Nephron progenitor cell (in vitro differentiated cells): ENCODE measurements at regions not wholly inside any gene's neighbourhood (a gene's known extent, or its start where the extent isn't known, plus 50 kb on each side); places are given as distances from the start of the nearest gene placed in this dataset.
"Not testable (repeated sequence)": the region's sequence is repeated elsewhere in the genome, so short reads cannot be mapped to it uniquely, and the experiment has no call there.

Experiments used
- DNase-seq: peaks from one replicate; pipeline ENCODE4 v3.0.0; 2021
- H3K27ac Mint-ChIP-seq: 2 replicates; pipeline ENCODE4 v1.8.0; 2021; ENCODE audit warnings: mild to moderate bottlenecking, moderate library complexity, mixed read lengths
- H3K27me3 Mint-ChIP-seq: 2 replicates; pipeline ENCODE4 v1.8.0; 2021; ENCODE audit warnings: mild to moderate bottlenecking, low read depth, mixed read lengths; ENCODE audit not compliant: poor library complexity
- H3K36me3 Mint-ChIP-seq: 2 replicates; pipeline ENCODE4 v1.8.0; 2021; ENCODE audit warnings: low read depth, mixed read lengths
- H3K4me1 Mint-ChIP-seq: 2 replicates; pipeline ENCODE4 v1.8.0; 2021; ENCODE audit warnings: mixed read lengths
- H3K4me3 Mint-ChIP-seq: 2 replicates; pipeline ENCODE4 v1.8.0; 2021; ENCODE audit warnings: mild to moderate bottlenecking, moderate library complexity, mixed read lengths
- H3K9me3 Mint-ChIP-seq: 2 replicates; pipeline ENCODE4 v1.8.0; 2021; ENCODE audit warnings: mild to moderate bottlenecking, moderate library complexity, mixed read lengths
- TF ChIP-seq, protein P1 (sequence below): fragments of 200-600 bp; sonication (generic); IDR thresholded peaks from 2 replicates; pipeline ENCODE4 v1.5.0; 2021; ENCODE audit warnings: antibody characterized with exemption

DNA sequence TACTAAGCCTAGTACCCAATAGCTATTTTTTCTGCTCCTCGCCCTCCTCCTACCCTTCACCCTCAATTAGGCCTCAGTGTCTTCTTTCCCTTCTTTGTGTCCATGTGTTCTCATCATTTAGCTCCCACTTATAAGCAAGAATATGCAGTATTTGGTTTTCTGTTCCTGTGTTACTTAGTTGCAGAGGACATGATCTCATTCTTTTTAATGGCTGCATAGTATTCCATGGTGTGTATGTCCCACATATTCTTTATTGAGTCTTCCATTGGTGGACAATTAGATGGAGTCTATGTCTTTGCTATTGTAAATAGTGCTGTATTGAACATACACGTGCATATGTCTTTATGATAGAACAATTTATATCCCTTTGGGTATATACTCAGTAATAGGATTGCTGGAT lies 106.9 kb upstream of the NR5A2 start:
- no peak overlapping the region for H3K4me3 Mint-ChIP-seq
- TF ChIP-seq, protein P1, sequence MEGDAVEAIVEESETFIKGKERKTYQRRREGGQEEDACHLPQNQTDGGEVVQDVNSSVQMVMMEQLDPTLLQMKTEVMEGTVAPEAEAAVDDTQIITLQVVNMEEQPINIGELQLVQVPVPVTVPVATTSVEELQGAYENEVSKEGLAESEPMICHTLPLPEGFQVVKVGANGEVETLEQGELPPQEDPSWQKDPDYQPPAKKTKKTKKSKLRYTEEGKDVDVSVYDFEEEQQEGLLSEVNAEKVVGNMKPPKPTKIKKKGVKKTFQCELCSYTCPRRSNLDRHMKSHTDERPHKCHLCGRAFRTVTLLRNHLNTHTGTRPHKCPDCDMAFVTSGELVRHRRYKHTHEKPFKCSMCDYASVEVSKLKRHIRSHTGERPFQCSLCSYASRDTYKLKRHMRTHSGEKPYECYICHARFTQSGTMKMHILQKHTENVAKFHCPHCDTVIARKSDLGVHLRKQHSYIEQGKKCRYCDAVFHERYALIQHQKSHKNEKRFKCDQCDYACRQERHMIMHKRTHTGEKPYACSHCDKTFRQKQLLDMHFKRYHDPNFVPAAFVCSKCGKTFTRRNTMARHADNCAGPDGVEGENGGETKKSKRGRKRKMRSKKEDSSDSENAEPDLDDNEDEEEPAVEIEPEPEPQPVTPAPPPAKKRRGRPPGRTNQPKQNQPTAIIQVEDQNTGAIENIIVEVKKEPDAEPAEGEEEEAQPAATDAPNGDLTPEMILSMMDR = no peak
- DNase-seq = no peak
- H3K9me3 Mint-ChIP-seq = peaks cover 22% of the 10 kb centered on the region
- no peak overlapping the region for H3K27ac Mint-ChIP-seq
- peaks cover 7% of the 10 kb centered on the region for H3K27me3 Mint-ChIP-seq
- peaks cover 16% of the 10 kb centered on the region for H3K4me1 Mint-ChIP-seq
- H3K36me3 Mint-ChIP-seq = peaks cover 9% of the 10 kb centered on the region

DNA sequence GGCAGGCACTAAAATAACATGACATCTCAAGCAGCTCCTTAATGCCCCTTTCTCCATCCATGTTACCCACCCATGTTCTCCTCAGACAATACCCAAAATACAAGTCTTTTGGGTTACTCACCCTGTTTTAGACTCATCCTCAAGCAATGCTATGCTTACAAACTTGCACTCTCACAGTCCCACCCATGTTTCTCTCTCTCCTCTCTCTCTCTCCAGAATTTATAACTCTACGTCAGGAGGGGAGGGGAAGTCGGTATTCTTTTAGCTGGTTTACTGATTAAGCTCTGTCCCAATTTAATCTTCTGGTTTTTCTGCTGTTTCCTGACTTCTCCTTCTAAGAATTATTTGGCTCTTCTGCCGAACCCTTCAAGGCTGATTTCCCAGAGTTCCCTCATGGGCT lies 98.0 kb upstream of the NR5A2 start:
- no peak for DNase-seq
- H3K36me3 Mint-ChIP-seq = no peaks in the 10 kb centered on the region
- no peaks in the 10 kb centered on the region for H3K4me1 Mint-ChIP-seq
- no peak overlapping the region for H3K4me3 Mint-ChIP-seq
- H3K27ac Mint-ChIP-seq = no peak overlapping the region
- TF ChIP-seq, protein P1 = no peak
- H3K9me3 Mint-ChIP-seq = no peaks in the 10 kb centered on the region
- peaks cover 6% of the 10 kb centered on the region for H3K27me3 Mint-ChIP-seq

DNA sequence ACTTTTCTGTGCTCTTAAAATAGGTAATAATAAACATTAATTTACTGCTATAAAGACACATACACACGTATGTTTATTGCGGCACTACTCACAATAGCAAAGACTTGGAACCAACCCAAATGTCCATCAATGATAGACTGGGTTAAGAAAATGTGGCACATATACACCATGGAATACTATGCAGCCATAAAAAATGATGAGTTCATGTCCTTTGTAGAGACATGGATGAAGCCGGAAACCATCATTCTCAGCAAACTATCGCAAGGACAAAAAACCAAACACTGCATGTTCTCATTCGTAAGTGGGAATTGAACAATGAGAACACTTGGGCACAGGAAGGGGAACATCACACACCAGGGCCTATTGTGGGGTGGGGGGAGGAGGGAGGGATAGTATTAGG lies 97.4 kb upstream of the NR5A2 start:
- not testable (repeated sequence) for H3K36me3 Mint-ChIP-seq, H3K4me3 Mint-ChIP-seq, H3K27ac Mint-ChIP-seq, DNase-seq, H3K27me3 Mint-ChIP-seq, H3K9me3 Mint-ChIP-seq, H3K4me1 Mint-ChIP-seq

DNA sequence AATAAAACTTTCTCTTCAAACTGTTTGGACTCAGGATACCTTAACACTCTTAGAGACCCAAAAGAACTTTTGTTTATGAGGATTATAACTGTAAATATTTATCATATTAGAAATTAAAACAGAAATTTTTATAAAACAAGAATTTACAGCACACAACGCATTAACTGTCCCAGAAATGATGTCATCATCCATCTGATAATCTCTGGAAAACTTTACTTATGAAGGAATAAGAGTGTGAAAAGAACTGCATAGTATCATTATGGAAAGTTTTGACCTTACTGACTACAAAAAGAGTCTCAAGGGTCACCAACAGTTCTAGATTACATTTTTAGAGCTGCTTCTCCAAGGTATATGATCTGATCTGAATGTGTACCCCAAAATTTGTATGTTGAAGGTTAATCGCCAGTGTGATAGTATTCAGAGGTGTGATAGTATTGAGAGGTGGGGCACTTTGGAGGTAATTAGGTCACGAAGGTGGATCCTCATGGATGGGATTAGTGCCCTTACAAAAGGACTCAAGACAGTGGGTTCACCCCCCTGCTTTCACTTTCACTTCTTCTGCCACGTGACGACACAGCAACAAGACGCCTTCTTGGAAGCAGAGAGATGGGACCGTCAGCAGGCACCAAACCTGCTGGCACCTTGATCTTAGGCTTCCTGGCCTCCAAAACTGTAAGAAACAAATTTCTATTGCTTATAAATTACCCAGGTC lies 95.7 kb upstream of the NR5A2 start:
- TF ChIP-seq, protein P1 = no peak
- Mint-ChIP-seq H3K36me3 (no peaks in the 10 kb centered on the region), H3K9me3 (no peaks in the 10 kb centered on the region), H3K27ac (no peak overlapping the region), H3K4me1 (no peaks in the 10 kb centered on the region), H3K27me3 (peaks cover 12% of the 10 kb centered on the region), H3K4me3 (no peak overlapping the region)
- no peak for DNase-seq

DNA sequence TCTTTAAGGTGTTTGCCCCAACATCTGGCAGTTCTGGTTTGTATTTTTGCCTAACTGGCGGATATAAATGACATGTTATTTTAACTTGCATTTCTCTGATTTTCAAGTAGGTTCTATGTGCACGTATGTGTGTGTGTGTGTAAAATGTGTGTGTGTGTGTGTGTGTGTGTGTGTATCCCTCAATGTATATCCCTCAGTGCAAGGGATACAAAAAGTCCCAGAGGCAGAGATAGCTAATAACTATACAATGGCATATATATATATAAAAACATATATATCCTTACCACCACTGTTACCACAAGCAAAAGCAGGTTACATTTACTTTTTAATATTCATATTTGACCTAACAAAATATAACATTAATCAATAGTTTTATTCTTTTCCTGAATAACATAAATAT lies 95.0 kb upstream of the NR5A2 start:
- Mint-ChIP-seq H3K36me3 (no peaks in the 10 kb centered on the region), H3K9me3 (no peaks in the 10 kb centered on the region), H3K4me1 (no peaks in the 10 kb centered on the region), H3K27ac (no peak overlapping the region), H3K27me3 (peaks cover 12% of the 10 kb centered on the region), H3K4me3 (no peak overlapping the region)
- DNase-seq = no peak
- TF ChIP-seq, protein P1 = no peak

DNA sequence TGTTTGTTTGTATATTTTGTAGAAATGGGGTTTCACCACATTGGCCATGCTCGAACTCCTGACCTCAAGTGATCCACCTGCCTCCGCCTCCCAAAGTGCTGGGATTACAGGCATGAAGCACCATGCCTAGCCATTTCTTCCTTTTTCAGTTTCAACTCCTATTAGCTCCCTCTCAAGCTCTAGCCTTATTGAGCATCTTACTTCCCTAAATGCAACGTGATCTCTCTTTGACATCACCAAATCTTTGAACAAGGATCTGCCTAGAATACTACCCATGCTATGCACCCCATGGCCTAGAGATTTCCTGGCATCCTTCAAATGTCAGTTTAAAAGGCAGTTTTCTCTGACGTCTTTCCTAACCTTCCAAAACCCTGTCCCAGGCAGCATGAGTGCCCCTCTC lies 91.1 kb upstream of the NR5A2 start:
- H3K27ac Mint-ChIP-seq = no peak overlapping the region
- H3K36me3 Mint-ChIP-seq = no peaks in the 10 kb centered on the region
- DNase-seq = no peak
- H3K4me1 Mint-ChIP-seq = no peaks in the 10 kb centered on the region
- TF ChIP-seq, protein P1 = no peak
- no peaks in the 10 kb centered on the region for H3K9me3 Mint-ChIP-seq
- peaks cover 25% of the 10 kb centered on the region for H3K27me3 Mint-ChIP-seq
- H3K4me3 Mint-ChIP-seq = no peak overlapping the region
